IMR-90 (cell line): ENCODE measurements at regions not wholly inside any gene's neighbourhood (a gene's known extent, or its start where the extent isn't known, plus 50 kb on each side); places are given as distances from the start of the nearest gene placed in this dataset.

ENCODE experiments used
- ATAC-seq: fragments of 200-7000 bp; cut with Tn5 transposase; 2 replicates; pipeline ENCODE4 v1.9.1; 2020; ENCODE audit warnings: low read depth, mild to moderate bottlenecking, moderate library complexity
- BruUV-seq: library from RNA; stranded (reverse); fragments of 400-500 nt; replicated peaks from 2 replicates; lab custom pipeline; 2021; lab: Mats Ljungman, UMichigan
- CTCF ChIA-PET: fragments of 300-600 bp; formaldehyde crosslinking; extraction: SDS; loops from one replicate; lab custom pipeline; 2021; ENCODE audit warnings: antibody characterized with exemption; lab: Yijun Ruan, JAX
- POLR2A ChIA-PET: fragments of 300-600 bp; sonication (Branson Sonifier 250); formaldehyde crosslinking; loops from one replicate; lab custom pipeline; 2022; ENCODE audit warnings: antibody characterized with exemption; ENCODE audit not compliant: unreplicated experiment; lab: Charles Lee
- DNase-seq: peaks from one replicate; pipeline ENCODE4 v3.0.0; 2013
- H2AFZ ChIP-seq: replicated peaks from 2 replicates; pipeline ENCODE3; 2013; ENCODE audit warnings: low read length, mild to moderate bottlenecking; ENCODE audit not compliant: poor library complexity
- H2AK5ac ChIP-seq: 2 replicates; pipeline ENCODE4 v1.6.1; 2013; ENCODE audit warnings: low read depth, low read length, inconsistent platforms
- H2AK9ac ChIP-seq: replicated peaks from 2 replicates; pipeline ENCODE3; 2013; ENCODE audit warnings: mild to moderate bottlenecking, low read depth, low read length, moderate library complexity; ENCODE audit not compliant: poor library complexity
- H2BK120ac ChIP-seq: 2 replicates; pipeline ENCODE4 v1.6.1; 2013; ENCODE audit warnings: low read depth, low read length, inconsistent platforms
- H2BK15ac ChIP-seq: 3 replicates; pipeline ENCODE4 v1.6.1; 2013; ENCODE audit warnings: low read depth, low read length, inconsistent platforms
- H2BK20ac ChIP-seq: 2 replicates; pipeline ENCODE4 v1.6.1; 2013; ENCODE audit warnings: low read depth, mild to moderate bottlenecking, inconsistent platforms, low read length, moderate library complexity
- H2BK5ac ChIP-seq: 2 replicates; pipeline ENCODE4 v1.6.1; 2013; ENCODE audit warnings: mild to moderate bottlenecking, low read depth, low read length, inconsistent platforms; ENCODE audit not compliant: poor library complexity, severe bottlenecking
- H3K14ac ChIP-seq: replicated peaks from 2 replicates; pipeline ENCODE4 v1.6.1; 2013; ENCODE audit warnings: low read depth, low read length, inconsistent platforms
- H3K18ac ChIP-seq: 2 replicates; pipeline ENCODE4 v1.6.1; 2013; ENCODE audit warnings: low read depth, low read length, control low read depth
- H3K23ac ChIP-seq: 2 replicates; pipeline ENCODE4 v1.6.1; 2013; ENCODE audit warnings: low read depth, low read length, inconsistent platforms
- H3K27ac ChIP-seq: 2 replicates; pipeline ENCODE4 v1.5.1; 2013; ENCODE audit warnings: mild to moderate bottlenecking, control low read depth, low read length; ENCODE audit not compliant: insufficient read depth
- H3K27me3 ChIP-seq: 2 replicates; pipeline ENCODE4 v1.6.1; 2013; ENCODE audit warnings: low read length; ENCODE audit not compliant: control insufficient read depth, insufficient read depth
- H3K36me3 ChIP-seq: 2 replicates; pipeline ENCODE4 v1.6.1; 2013; ENCODE audit warnings: low read length, mixed read lengths; ENCODE audit not compliant: control insufficient read depth, insufficient read depth
- H3K4ac ChIP-seq: 2 replicates; pipeline ENCODE4 v1.6.1; 2013; ENCODE audit warnings: low read depth, low read length, inconsistent platforms
- H3K4me1 ChIP-seq: 2 replicates; pipeline ENCODE4 v1.6.1; 2013; ENCODE audit warnings: low read length, mixed read lengths; ENCODE audit not compliant: control insufficient read depth, insufficient read depth
- H3K4me2 ChIP-seq: 2 replicates; pipeline ENCODE4 v1.6.1; 2013; ENCODE audit warnings: low read depth, mild to moderate bottlenecking, control low read depth, low read length, moderate library complexity
- H3K4me3 ChIP-seq: 2 replicates; pipeline ENCODE4 v1.5.1; 2013; ENCODE audit warnings: low read depth, mild to moderate bottlenecking, control low read depth, low read length, moderate library complexity; ENCODE audit not compliant: insufficient read depth
- H3K56ac ChIP-seq: 2 replicates; pipeline ENCODE4 v1.6.1; 2013; ENCODE audit warnings: low read length, inconsistent platforms; ENCODE audit not compliant: insufficient read depth; ENCODE audit errors: extremely low read depth
- H3K79me1 ChIP-seq, 2 experiments: 2 replicates each; pipeline ENCODE4 v1.6.1; 2013; ENCODE audit warnings: low read length in 2 of 2, inconsistent platforms in 1 of 2, low read depth in 1 of 2
- H3K9ac ChIP-seq: 2 replicates; pipeline ENCODE4 v1.6.1; 2013; ENCODE audit warnings: low read depth, low read length, control low read depth
- H3K9me1 ChIP-seq: 2 replicates; pipeline ENCODE4 v1.6.1; 2013; ENCODE audit warnings: low read length, inconsistent platforms; ENCODE audit not compliant: insufficient read depth
- H3K9me3 ChIP-seq: 2 replicates; pipeline ENCODE4 v1.6.1; 2013; ENCODE audit warnings: low read length; ENCODE audit not compliant: control insufficient read depth, insufficient read depth
- H4K20me1 ChIP-seq: 2 replicates; pipeline ENCODE4 v1.6.1; 2013; ENCODE audit warnings: low read length, inconsistent platforms; ENCODE audit not compliant: insufficient read depth
- H4K5ac ChIP-seq: 2 replicates; pipeline ENCODE4 v1.6.1; 2013; ENCODE audit warnings: mild to moderate bottlenecking, low read depth, low read length, control low read depth
- H4K8ac ChIP-seq, 2 experiments: 2 replicates each; pipeline ENCODE4 v1.6.1; 2013; ENCODE audit warnings: low read depth in 2 of 2, low read length in 2 of 2, control low read depth in 1 of 2, inconsistent platforms in 1 of 2
- H4K91ac ChIP-seq: 2 replicates; pipeline ENCODE4 v1.6.1; 2013; ENCODE audit warnings: low read depth, low read length, inconsistent platforms; ENCODE audit not compliant: insufficient read depth
- BHLHE40 ChIP-seq: fragments of 150-350 bp; IDR thresholded peaks from 2 replicates; pipeline ENCODE4 v1.6.1; 2016; ENCODE audit warnings: mild to moderate bottlenecking, low read depth, low read length
- CEBPB ChIP-seq: IDR thresholded peaks from 2 replicates; pipeline ENCODE4 v1.6.1; 2012; ENCODE audit warnings: low read depth, low read length, improper control_type of control experiment
- FOS ChIP-seq: fragments of 150-350 bp; IDR thresholded peaks from 2 replicates; pipeline ENCODE4 v1.6.1; 2016; ENCODE audit warnings: low read depth, low read length
- MAZ ChIP-seq: IDR thresholded peaks from 2 replicates; pipeline ENCODE4 v1.6.1; 2012; ENCODE audit warnings: low read depth, mild to moderate bottlenecking, low read length, improper control_type of control experiment, moderate library complexity, borderline replicate concordance
- MXI1 ChIP-seq: IDR thresholded peaks from 2 replicates; pipeline ENCODE4 v1.6.1; 2012; ENCODE audit warnings: low read depth, mild to moderate bottlenecking, low read length, moderate library complexity, borderline replicate concordance
- NFE2L2 ChIP-seq: fragments of 150-350 bp; IDR thresholded peaks from 2 replicates; pipeline ENCODE4 v1.6.1; 2016; ENCODE audit warnings: low read depth, mild to moderate bottlenecking, low read length
- POLR2A ChIP-seq: IDR thresholded peaks from 2 replicates; pipeline ENCODE4 v1.6.1; 2012; ENCODE audit warnings: mild to moderate bottlenecking, low read depth, low read length
- SMC3 ChIP-seq: fragments of 150-350 bp; IDR thresholded peaks from 2 replicates; pipeline ENCODE4 v1.6.1; 2016; ENCODE audit warnings: low read depth, mild to moderate bottlenecking, antibody characterized with exemption, low read length, moderate library complexity
- WGBS, 2 experiments: methylation state at CpG; one replicate each; pipeline versions ENCODE4 v1.1.5 to v1.1.7; 2013; ENCODE audit warnings: missing lambda C conversion rate in 2 of 2; ENCODE audit not compliant: insufficient read length in 1 of 2; ENCODE audit errors: extremely low coverage in 2 of 2; 5-methylcytosine and 5-hydroxymethylcytosine counted together
- dilution Hi-C: fragments of 300-500 bp; cut with HindIII; formaldehyde crosslinking; loops from one replicate; pipeline ENCODE4 v1.14.3; 2018; ENCODE audit warnings: low sequenced_read_pairs; ENCODE audit not compliant: unreplicated experiment
- in situ Hi-C: fragments of 300-500 bp; cut with MboI; formaldehyde crosslinking; loops from 3 replicates; pipeline ENCODE4 v1.14.3; 2019; ENCODE audit warnings: low sequenced_read_pairs, inconsistent platforms, mixed read lengths
- intact Hi-C: fragments of 100-400 bp; cut with micrococcal nuclease; formaldehyde crosslinking; loops from 2 replicates; pipeline ENCODE4 v1.10.0; 2022
- TF ChIP-seq, protein P1 (sequence below): fragments of 150-350 bp; IDR thresholded peaks from 2 replicates; pipeline ENCODE4 v1.6.1; 2016; ENCODE audit warnings: low read depth, mild to moderate bottlenecking, low read length, moderate library complexity, borderline replicate concordance
- TF ChIP-seq, protein P2 (sequence below): fragments of 150-350 bp; IDR thresholded peaks from 2 replicates; pipeline ENCODE4 v1.6.1; 2017; ENCODE audit warnings: mild to moderate bottlenecking, antibody characterized with exemption, low read length, low read depth

DNA sequence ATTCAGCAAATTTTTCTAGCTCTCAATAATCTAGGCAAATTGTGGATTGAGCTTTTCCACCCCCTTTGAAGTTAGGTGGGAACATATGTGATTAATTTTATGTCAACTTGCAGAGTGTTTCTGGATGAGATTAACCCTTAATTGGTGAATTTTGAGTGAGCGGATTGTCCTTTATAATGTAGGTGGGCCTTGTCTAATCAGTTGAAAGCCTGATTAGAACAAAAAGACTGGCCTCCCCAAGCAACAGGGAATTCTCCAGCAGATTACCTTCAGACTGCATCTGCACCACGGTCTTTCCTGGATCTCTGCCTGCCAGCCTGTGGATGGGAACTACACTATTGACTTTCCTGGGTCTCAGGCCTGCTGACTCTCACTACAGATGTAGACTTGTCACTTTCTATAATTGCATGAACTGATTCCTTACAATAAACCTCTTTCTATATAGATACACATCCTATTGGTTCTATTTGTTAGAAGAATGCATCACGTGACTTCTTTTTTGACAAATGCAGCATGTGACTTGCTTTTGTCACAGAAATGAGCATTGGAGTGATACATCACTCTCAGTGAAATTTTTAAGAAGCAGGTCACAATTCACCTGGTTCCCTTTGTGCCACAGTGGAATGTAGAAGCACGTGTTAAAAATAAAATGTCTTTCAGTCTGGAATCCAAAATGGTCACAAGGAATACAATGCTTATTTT, 1038.3 kb downstream of the CDH11 start:
- TF ChIP-seq FOS, result no peak
- no peak for TF ChIP-seq POLR2A
- TF ChIP-seq MAZ, result no peak
- TF ChIP-seq, protein P1, sequence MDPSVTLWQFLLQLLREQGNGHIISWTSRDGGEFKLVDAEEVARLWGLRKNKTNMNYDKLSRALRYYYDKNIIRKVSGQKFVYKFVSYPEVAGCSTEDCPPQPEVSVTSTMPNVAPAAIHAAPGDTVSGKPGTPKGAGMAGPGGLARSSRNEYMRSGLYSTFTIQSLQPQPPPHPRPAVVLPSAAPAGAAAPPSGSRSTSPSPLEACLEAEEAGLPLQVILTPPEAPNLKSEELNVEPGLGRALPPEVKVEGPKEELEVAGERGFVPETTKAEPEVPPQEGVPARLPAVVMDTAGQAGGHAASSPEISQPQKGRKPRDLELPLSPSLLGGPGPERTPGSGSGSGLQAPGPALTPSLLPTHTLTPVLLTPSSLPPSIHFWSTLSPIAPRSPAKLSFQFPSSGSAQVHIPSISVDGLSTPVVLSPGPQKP, result no peak
- no peak for TF ChIP-seq BHLHE40
- TF ChIP-seq, protein P2, sequence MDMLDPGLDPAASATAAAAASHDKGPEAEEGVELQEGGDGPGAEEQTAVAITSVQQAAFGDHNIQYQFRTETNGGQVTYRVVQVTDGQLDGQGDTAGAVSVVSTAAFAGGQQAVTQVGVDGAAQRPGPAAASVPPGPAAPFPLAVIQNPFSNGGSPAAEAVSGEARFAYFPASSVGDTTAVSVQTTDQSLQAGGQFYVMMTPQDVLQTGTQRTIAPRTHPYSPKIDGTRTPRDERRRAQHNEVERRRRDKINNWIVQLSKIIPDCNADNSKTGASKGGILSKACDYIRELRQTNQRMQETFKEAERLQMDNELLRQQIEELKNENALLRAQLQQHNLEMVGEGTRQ, result no peak
- no peak for TF ChIP-seq CEBPB
- no peak for TF ChIP-seq MXI1
- TF ChIP-seq NFE2L2, result no peak
- TF ChIP-seq SMC3, result no peak
- DNase-seq (no peak), ATAC-seq (no peak)
- no CpG with 5 or more reads among the region's 4 CpGs for WGBS, 2 experiments
- Histone ChIP-seq H2BK15ac (no peak overlapping the region), H3K14ac (no peak overlapping the region), H4K8ac (no peak overlapping the region), H3K23ac (no peak overlapping the region), H3K9ac (no peak overlapping the region), H3K9me1 (no peaks in the 10 kb centered on the region), H3K4ac (no peak overlapping the region), H3K4me1 (no peaks in the 10 kb centered on the region), H3K18ac (no peak overlapping the region), H4K20me1 (no peaks in the 10 kb centered on the region), H3K4me2 (no peak overlapping the region), H2BK120ac (no peak overlapping the region), H2BK20ac (no peak overlapping the region), H2AK9ac (no peak overlapping the region), H2AFZ (no peak overlapping the region), H3K79me1 (no peaks in the 10 kb centered on the region), H3K4me3 (no peak overlapping the region), H3K27ac (no peak overlapping the region), H3K9me3 (no peaks in the 10 kb centered on the region), H2AK5ac (no peak overlapping the region), H2BK5ac (no peak overlapping the region), H3K56ac (no peak overlapping the region), H3K36me3 (no peaks in the 10 kb centered on the region), H4K5ac (no peak overlapping the region), H4K91ac (no peak overlapping the region), H3K27me3 (no peaks in the 10 kb centered on the region)
- intact Hi-C loops, result no loop called here
- ChIA-PET CTCF (no interaction called here), POLR2A (no interaction called here)
- in situ Hi-C loops, result loop anchor here (25.0 kb wide), 2 partner anchors 379 to 1029 kb away; partner anchors contain the start of gene CDH11
- no TSS peak for BruUV-seq
- dilution Hi-C loops, result no loop called here
